H1 (cell line): ENCODE measurements at regions not wholly inside any gene's neighbourhood (a gene's known extent, or its start where the extent isn't known, plus 50 kb on each side); places are given as distances from the start of the nearest gene placed in this dataset.

Experiments
- BRCA1 ChIP-seq: IDR thresholded peaks from 2 replicates; pipeline ENCODE4 v1.6.1; 2012; ENCODE audit warnings: low read depth, low read length, improper control_type of control experiment
- JUN ChIP-seq: IDR thresholded peaks from 2 replicates; pipeline ENCODE4 v1.6.1; 2011; ENCODE audit warnings: low read depth, mild to moderate bottlenecking, improper control_type of control experiment, low read length
- KDM5A ChIP-seq: fragments of 200-600 bp; IDR thresholded peaks from 2 replicates; pipeline ENCODE4 v1.7.1; 2012; ENCODE audit warnings: mild to moderate bottlenecking, low read length, inconsistent platforms, mixed read lengths
- POU5F1 ChIP-seq: IDR thresholded peaks from 2 replicates; pipeline ENCODE4 v1.6.1; 2011; ENCODE audit warnings: low read depth, mild to moderate bottlenecking, low read length, moderate library complexity
- TF ChIP-seq, protein P1 (sequence below): IDR thresholded peaks from 2 replicates; pipeline ENCODE4 v1.6.1; 2011; ENCODE audit warnings: low read length, improper control_type of control experiment
- TF ChIP-seq, protein P2 (sequence below): fragments of 300-600 bp; sonication (generic); IDR thresholded peaks from 2 replicates; pipeline ENCODE4 v1.7.1; 2012; ENCODE audit warnings: low read length, moderate library complexity, mild to moderate bottlenecking, inconsistent platforms; ENCODE audit not compliant: insufficient replicate concordance

DNA sequence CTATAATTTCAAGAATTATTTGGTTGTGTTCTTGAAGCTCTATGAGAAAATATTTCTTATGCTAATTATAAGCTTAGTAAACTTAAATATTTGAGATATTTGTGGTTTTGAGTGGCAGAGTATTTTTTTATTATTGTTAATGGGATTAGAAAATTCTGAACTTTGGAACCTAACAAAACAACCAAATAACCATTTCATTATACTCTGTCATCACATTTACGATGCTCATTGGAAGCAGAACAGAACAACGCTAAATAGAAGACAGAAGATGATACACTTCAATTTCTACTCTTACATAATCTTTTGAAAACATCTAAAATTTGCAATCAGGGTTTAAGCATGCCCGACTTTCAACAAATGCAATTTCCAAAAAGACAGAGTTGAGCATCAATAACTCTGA, 270.2 kb downstream of the PTPRC start (continued):
- TF ChIP-seq, protein P1, sequence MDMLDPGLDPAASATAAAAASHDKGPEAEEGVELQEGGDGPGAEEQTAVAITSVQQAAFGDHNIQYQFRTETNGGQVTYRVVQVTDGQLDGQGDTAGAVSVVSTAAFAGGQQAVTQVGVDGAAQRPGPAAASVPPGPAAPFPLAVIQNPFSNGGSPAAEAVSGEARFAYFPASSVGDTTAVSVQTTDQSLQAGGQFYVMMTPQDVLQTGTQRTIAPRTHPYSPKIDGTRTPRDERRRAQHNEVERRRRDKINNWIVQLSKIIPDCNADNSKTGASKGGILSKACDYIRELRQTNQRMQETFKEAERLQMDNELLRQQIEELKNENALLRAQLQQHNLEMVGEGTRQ, result no peak
- no peak for TF ChIP-seq POU5F1
- TF ChIP-seq JUN, result no peak
- no peak for TF ChIP-seq KDM5A
- no peak for TF ChIP-seq BRCA1
- TF ChIP-seq, protein P2, sequence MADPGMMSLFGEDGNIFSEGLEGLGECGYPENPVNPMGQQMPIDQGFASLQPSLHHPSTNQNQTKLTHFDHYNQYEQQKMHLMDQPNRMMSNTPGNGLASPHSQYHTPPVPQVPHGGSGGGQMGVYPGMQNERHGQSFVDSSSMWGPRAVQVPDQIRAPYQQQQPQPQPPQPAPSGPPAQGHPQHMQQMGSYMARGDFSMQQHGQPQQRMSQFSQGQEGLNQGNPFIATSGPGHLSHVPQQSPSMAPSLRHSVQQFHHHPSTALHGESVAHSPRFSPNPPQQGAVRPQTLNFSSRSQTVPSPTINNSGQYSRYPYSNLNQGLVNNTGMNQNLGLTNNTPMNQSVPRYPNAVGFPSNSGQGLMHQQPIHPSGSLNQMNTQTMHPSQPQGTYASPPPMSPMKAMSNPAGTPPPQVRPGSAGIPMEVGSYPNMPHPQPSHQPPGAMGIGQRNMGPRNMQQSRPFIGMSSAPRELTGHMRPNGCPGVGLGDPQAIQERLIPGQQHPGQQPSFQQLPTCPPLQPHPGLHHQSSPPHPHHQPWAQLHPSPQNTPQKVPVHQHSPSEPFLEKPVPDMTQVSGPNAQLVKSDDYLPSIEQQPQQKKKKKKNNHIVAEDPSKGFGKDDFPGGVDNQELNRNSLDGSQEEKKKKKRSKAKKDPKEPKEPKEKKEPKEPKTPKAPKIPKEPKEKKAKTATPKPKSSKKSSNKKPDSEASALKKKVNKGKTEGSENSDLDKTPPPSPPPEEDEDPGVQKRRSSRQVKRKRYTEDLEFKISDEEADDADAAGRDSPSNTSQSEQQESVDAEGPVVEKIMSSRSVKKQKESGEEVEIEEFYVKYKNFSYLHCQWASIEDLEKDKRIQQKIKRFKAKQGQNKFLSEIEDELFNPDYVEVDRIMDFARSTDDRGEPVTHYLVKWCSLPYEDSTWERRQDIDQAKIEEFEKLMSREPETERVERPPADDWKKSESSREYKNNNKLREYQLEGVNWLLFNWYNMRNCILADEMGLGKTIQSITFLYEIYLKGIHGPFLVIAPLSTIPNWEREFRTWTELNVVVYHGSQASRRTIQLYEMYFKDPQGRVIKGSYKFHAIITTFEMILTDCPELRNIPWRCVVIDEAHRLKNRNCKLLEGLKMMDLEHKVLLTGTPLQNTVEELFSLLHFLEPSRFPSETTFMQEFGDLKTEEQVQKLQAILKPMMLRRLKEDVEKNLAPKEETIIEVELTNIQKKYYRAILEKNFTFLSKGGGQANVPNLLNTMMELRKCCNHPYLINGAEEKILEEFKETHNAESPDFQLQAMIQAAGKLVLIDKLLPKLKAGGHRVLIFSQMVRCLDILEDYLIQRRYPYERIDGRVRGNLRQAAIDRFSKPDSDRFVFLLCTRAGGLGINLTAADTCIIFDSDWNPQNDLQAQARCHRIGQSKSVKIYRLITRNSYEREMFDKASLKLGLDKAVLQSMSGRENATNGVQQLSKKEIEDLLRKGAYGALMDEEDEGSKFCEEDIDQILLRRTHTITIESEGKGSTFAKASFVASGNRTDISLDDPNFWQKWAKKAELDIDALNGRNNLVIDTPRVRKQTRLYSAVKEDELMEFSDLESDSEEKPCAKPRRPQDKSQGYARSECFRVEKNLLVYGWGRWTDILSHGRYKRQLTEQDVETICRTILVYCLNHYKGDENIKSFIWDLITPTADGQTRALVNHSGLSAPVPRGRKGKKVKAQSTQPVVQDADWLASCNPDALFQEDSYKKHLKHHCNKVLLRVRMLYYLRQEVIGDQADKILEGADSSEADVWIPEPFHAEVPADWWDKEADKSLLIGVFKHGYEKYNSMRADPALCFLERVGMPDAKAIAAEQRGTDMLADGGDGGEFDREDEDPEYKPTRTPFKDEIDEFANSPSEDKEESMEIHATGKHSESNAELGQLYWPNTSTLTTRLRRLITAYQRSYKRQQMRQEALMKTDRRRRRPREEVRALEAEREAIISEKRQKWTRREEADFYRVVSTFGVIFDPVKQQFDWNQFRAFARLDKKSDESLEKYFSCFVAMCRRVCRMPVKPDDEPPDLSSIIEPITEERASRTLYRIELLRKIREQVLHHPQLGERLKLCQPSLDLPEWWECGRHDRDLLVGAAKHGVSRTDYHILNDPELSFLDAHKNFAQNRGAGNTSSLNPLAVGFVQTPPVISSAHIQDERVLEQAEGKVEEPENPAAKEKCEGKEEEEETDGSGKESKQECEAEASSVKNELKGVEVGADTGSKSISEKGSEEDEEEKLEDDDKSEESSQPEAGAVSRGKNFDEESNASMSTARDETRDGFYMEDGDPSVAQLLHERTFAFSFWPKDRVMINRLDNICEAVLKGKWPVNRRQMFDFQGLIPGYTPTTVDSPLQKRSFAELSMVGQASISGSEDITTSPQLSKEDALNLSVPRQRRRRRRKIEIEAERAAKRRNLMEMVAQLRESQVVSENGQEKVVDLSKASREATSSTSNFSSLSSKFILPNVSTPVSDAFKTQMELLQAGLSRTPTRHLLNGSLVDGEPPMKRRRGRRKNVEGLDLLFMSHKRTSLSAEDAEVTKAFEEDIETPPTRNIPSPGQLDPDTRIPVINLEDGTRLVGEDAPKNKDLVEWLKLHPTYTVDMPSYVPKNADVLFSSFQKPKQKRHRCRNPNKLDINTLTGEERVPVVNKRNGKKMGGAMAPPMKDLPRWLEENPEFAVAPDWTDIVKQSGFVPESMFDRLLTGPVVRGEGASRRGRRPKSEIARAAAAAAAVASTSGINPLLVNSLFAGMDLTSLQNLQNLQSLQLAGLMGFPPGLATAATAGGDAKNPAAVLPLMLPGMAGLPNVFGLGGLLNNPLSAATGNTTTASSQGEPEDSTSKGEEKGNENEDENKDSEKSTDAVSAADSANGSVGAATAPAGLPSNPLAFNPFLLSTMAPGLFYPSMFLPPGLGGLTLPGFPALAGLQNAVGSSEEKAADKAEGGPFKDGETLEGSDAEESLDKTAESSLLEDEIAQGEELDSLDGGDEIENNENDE, result no peak
